Breast epithelium (tissue), 3 donors: ENCODE measurements at regions not wholly inside any gene's neighbourhood (a gene's known extent, or its start where the extent isn't known, plus 50 kb on each side); places are given as distances from the start of the nearest gene placed in this dataset.

ENCODE experiments used
- POLR2AphosphoS5 ChIP-seq, 3 donors: sonication (generic); formaldehyde crosslinking; IDR thresholded peaks; one replicate each; pipeline ENCODE4 v1.6.1; 2017; ENCODE audit warnings: antibody characterized with exemption in 3 of 3
- TF ChIP-seq, protein P1 (sequence below), 3 donors: fragments of 450-650 bp; IDR thresholded peaks; one replicate each; pipeline ENCODE4 v1.5.1; 2016 to 2017; ENCODE audit warnings: antibody characterized with exemption in 3 of 3, mild to moderate bottlenecking in 3 of 3, moderate library complexity in 3 of 3

DNA sequence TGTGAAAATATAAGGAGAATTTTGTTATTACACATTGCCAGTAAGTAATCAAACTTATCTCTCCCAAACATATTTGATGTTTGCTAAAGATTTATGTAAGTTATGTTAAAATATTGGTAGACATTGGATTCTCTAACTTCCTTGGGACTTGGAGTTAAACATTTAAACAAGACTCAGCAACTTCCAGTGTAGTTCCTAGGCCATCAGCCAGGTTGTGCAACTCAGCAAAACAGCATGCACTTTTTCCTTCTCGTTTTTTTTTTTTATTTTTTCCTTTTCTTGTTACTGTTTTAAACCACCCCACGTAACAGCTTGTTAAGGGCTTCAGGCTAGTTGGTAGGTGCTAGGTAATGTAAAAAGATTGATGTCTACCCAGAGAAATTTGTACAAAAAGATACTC, 510.4 kb downstream of the ANKRD50 start:
- TF ChIP-seq, protein P1, sequence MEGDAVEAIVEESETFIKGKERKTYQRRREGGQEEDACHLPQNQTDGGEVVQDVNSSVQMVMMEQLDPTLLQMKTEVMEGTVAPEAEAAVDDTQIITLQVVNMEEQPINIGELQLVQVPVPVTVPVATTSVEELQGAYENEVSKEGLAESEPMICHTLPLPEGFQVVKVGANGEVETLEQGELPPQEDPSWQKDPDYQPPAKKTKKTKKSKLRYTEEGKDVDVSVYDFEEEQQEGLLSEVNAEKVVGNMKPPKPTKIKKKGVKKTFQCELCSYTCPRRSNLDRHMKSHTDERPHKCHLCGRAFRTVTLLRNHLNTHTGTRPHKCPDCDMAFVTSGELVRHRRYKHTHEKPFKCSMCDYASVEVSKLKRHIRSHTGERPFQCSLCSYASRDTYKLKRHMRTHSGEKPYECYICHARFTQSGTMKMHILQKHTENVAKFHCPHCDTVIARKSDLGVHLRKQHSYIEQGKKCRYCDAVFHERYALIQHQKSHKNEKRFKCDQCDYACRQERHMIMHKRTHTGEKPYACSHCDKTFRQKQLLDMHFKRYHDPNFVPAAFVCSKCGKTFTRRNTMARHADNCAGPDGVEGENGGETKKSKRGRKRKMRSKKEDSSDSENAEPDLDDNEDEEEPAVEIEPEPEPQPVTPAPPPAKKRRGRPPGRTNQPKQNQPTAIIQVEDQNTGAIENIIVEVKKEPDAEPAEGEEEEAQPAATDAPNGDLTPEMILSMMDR (IDR thresholded peaks at IDR 0.05), result no peak
- no peak for TF ChIP-seq POLR2AphosphoS5 (IDR thresholded peaks at IDR 0.05)
